Epithelial cell of proximal tubule (primary cell): ENCODE measurements at regions not wholly inside any gene's neighbourhood (a gene's known extent, or its start where the extent isn't known, plus 50 kb on each side); places are given as distances from the start of the nearest gene placed in this dataset.
"Not testable (repeated sequence)": the region's sequence is repeated elsewhere in the genome, so short reads cannot be mapped to it uniquely, and the experiment has no call there.

ENCODE experiments used
- DNase-seq: peaks from one replicate; pipeline ENCODE4 v3.0.0-alpha.2; 2011; ENCODE audit warnings: low read depth
- H3K4me3 ChIP-seq: 2 replicates; pipeline ENCODE4 v1.5.1; 2011; ENCODE audit warnings: low read depth, mild to moderate bottlenecking, low read length
- CTCF ChIP-seq: conservative IDR thresholded peaks from 2 replicates; pipeline ENCODE4 v1.5.1; 2012; ENCODE audit warnings: low read depth, mild to moderate bottlenecking, low read length

- no peak for TF ChIP-seq CTCF
- DNase-seq, result no peak
- no peak overlapping the region for H3K4me3 ChIP-seq
These were observed 276.1 kb downstream of the PLK2 start for GRCh38 chr5:58183786-58184085.

GRCh38 chr5:58183078-58183785, 276.7 kb downstream of the PLK2 start:
- no peak for DNase-seq
- no peak for TF ChIP-seq CTCF
- no peak overlapping the region for H3K4me3 ChIP-seq

GRCh38 chr5:58182287-58182841, 277.5 kb downstream of the PLK2 start:
- H3K4me3 ChIP-seq, result no peak overlapping the region
- TF ChIP-seq CTCF, result no peak
- no peak for DNase-seq

GRCh38 chr5:58181578-58182286, 278.2 kb downstream of the PLK2 start:
- no peak overlapping the region for H3K4me3 ChIP-seq
- DNase-seq, result no peak
- TF ChIP-seq CTCF, result no peak

- no peak overlapping the region for H3K4me3 ChIP-seq
- DNase-seq, result no peak
- no peak for TF ChIP-seq CTCF
These were observed 286.9 kb downstream of the PLK2 start for GRCh38 chr5:58172946-58173345.

GRCh38 chr5:58165152-58165551, 294.7 kb downstream of the PLK2 start:
- DNase-seq, result no peak
- no peak for TF ChIP-seq CTCF
- H3K4me3 ChIP-seq, result no peak overlapping the region

- DNase-seq, H3K4me3 ChIP-seq: not testable (repeated sequence)
These were observed 298.0 kb downstream of the PLK2 start for GRCh38 chr5:58161889-58162288.
